Transverse colon (tissue), 3 donors: ENCODE measurements at regions not wholly inside any gene's neighbourhood (a gene's known extent, or its start where the extent isn't known, plus 50 kb on each side); places are given as distances from the start of the nearest gene placed in this dataset.

ENCODE experiments used
- EP300 ChIP-seq: sonication (generic); formaldehyde crosslinking; IDR thresholded peaks from one replicate; pipeline ENCODE4 v1.6.1; 2017; ENCODE audit warnings: antibody characterized with exemption, low read depth
- TF ChIP-seq, protein P1 (sequence below), 5 experiments: fragments of 200-600 bp in 3 of 5; fragments of 450-650 bp in 2 of 5; sonication (generic) in 3 of 5; IDR thresholded peaks; 1 replicate in 2 of 5; 2 replicates in 3 of 5; pipeline ENCODE4 v1.5.1; 2016 to 2017; ENCODE audit warnings: antibody characterized with exemption in 5 of 5, inconsistent platforms in 3 of 5, mild to moderate bottlenecking in 2 of 5, moderate library complexity in 1 of 5

GRCh38 chr1:185546029-185546428 lies 188.2 kb upstream of the HMCN1 start:
- TF ChIP-seq EP300, result no peak
- TF ChIP-seq, protein P1, sequence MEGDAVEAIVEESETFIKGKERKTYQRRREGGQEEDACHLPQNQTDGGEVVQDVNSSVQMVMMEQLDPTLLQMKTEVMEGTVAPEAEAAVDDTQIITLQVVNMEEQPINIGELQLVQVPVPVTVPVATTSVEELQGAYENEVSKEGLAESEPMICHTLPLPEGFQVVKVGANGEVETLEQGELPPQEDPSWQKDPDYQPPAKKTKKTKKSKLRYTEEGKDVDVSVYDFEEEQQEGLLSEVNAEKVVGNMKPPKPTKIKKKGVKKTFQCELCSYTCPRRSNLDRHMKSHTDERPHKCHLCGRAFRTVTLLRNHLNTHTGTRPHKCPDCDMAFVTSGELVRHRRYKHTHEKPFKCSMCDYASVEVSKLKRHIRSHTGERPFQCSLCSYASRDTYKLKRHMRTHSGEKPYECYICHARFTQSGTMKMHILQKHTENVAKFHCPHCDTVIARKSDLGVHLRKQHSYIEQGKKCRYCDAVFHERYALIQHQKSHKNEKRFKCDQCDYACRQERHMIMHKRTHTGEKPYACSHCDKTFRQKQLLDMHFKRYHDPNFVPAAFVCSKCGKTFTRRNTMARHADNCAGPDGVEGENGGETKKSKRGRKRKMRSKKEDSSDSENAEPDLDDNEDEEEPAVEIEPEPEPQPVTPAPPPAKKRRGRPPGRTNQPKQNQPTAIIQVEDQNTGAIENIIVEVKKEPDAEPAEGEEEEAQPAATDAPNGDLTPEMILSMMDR (IDR thresholded peaks at IDR 0.05), result no peak
